ENCODE measurements at regions not wholly inside any gene's neighbourhood (a gene's known extent, or its start where the extent isn't known, plus 50 kb on each side); places are given as distances from the start of the nearest gene placed in this dataset.

- no peak for TF ChIP-seq ZNF445 (CRISPR knock-in tag; IDR thresholded peaks at IDR 0.05; ENCODE audit: low read depth)
- no peak for TF ChIP-seq MLLT1 (IDR thresholded peaks at IDR 0.05)
- no peak for TF ChIP-seq STAT5B (CRISPR knock-in tag; IDR thresholded peaks at IDR 0.05)
- no peak for TF ChIP-seq UBTF (IDR thresholded peaks at IDR 0.05; ENCODE audit: borderline replicate concordance in 1 of 2, low read depth in 2 of 2, low read length in 2 of 2)
- no peak for TF ChIP-seq ATF1 (CRISPR knock-in tag; IDR thresholded peaks at IDR 0.05)
- no peak for TF ChIP-seq ATF1 (tag; IDR thresholded peaks at IDR 0.05)
- TF ChIP-seq CTCF (IDR thresholded peaks at IDR 0.05 in 2 of 3, conservative IDR thresholded peaks at IDR 0.05 in 1 of 3; ENCODE audit: insufficient read depth in 2 of 3, low read depth in 1 of 3, low read length in 3 of 3) = no peak
- TF ChIP-seq MTA2 (IDR thresholded peaks at IDR 0.05; ENCODE audit: low read depth) = no peak
These were observed 866.3 kb downstream of the CCSER2 start (continued) for GRCh38 chr10:85194706-85195105.

All from K562 (cell line).